Activated CD8-positive, alpha-beta memory T cell treated with anti-CD3 and anti-CD28 coated beads, Interleukin-2, amount 50 U/mL, for 1 hour (primary cell): ENCODE measurements at regions not wholly inside any gene's neighbourhood (a gene's known extent, or its start where the extent isn't known, plus 50 kb on each side); places are given as distances from the start of the nearest gene placed in this dataset.
"Not testable (repeated sequence)": the region's sequence is repeated elsewhere in the genome, so short reads cannot be mapped to it uniquely, and the experiment has no call there.

Experiments used
- DNase-seq: peaks from one replicate; pipeline ENCODE4 v3.0.0-alpha.2; 2020; ENCODE audit errors: extremely low read depth

DNA sequence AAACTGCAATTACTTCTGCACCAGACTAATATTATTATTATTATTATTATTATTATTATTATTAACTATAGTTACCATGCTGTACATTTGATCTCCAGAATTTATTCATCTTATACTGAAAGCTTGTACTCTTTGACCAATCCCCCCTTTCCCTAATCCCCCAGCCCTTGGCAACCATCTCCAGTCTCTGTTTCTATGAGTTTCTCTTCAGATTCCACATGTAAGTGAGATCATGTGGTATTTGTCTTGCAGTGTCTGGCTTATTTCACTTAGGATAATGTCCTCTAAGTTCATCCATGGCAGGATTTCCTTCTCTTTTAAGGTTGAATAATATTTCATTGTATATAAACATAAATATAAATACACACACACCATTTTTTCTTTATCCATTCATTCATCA is 287.0 kb upstream of the DAB2 start:
- no peak for DNase-seq

DNA sequence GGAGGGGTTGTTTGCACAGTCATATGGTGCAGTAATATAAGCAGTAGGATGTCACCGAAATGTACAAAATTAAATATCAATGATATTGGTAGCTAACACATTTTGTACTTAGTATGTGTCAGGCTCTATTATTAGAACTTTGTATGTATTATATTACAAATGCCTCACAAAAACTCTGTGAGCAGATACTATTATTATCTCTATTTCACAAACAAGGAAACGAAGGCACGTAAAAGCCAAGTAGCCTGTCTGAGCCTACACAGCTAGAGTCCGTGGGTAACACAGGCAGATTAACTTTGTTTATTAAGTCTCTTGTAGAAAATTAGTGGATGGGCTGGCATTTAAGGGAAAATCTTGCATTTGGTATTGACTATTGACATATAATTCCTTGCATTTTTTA is 284.3 kb upstream of the DAB2 start:
- no peak for DNase-seq

GRCh38 chr5:39702928-39703327 is 278.1 kb upstream of the DAB2 start:
- no peak for DNase-seq

GRCh38 chr5:39700523-39700922 is 275.7 kb upstream of the DAB2 start:
- no peak for DNase-seq

DNA sequence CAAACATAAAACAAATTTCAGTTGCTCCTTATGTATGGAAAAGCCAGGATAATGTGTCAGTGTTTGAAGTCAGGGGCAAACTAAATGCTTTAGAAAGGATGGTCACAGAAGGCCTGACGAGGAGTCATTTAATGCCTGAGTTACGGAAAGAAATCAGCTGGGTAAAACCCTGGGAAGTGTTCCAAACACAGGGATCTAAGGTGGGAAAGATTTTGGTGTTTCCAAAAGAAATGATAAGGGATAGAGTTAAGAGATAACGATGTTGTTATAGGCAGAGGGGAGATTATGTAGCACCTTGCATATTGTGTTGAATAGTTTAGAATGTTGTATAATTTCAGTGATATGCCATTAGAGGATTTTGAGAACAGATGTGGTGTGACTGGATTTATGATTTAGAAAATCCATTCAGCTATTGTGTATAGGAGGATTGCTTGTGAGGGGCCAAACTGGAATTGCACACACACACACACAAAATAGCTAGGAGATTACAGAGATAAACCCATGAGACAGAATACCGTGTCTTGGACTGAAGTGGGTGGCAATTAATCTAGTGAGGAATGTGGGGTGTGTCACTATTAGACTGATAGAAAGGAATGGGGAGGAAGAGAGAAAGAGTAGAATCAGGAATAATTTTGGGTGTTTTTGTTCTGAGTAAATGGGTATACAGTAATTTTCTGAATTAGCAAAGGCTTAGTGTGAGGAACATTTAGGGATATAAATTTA is 274.2 kb upstream of the DAB2 start:
- DNase-seq = no peak

DNA sequence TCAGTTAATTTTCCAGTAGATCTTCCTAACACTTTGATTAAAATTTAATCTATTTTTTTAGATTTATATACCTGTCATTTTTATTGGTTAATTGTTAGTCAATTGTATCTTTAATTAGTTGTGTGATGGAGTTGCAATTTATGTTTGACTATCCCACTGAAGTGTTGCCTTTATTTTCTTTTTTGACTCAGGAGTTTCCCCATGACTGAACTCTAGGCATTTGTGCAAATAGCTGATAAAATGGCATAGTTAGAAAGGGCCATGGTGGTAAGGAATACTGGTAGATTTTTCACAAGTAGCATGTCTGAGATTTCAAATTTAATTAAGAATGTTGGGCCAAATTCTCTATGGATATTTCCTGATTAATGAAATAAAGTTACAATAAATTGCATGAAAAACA is 273.1 kb upstream of the DAB2 start:
- DNase-seq = no peak

DNA sequence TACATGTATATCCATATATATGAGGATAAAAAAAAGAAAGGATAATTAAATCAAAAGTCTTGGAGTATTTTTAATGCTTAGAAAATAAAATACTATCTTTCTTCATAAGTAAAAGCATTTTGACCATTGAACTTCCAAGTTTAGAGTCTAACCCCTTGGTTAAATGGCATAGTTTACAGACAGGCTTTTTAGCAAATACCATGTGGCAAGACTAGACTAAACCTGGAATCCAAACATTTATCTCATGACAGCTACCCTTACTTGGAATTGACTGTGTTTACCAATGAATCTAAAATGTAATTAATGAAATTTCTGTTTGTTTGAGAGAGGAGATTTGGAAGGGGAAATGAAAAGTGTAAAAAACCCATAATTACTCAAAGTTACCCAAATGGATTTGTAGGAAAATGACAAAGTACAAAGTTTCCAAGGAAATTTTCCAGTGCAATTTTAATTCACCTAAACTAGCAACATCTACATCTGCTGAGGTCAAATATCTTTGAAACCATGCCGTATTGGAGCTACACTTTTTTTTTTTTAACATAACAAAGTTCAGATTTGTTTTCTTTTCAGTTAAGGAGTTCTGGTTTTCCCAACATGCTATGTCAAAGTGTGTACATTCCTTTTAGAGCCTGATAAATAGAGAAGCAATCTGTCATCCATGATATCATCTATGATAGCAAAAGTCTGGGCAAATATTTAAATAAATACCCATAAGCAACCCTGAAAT is 272.1 kb upstream of the DAB2 start:
- no peak for DNase-seq

- no peak for DNase-seq
Measured at GRCh38 chr5:39691993-39692392, 267.2 kb upstream of the DAB2 start.

DNA sequence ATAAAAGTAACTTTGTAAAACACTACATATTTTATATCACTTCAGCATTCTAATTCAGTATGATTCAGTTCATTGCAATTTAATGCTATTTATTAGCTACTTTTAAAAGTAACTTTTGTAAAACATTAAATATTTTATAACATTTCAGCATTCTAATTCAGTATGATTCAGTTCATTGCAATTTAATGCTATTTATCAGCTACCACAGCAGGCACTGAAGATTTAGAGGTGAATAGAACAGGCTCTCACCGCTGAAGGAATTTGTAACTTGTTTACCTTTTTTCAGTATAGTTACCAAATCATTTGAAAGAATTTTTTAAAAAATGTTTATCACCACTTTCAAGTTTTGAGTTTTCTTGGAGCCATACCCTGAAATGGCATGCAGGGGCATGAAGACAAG is 266.4 kb upstream of the DAB2 start:
- DNase-seq = no peak

GRCh38 chr5:39689919-39690318 is 265.1 kb upstream of the DAB2 start:
- DNase-seq = no peak

DNA sequence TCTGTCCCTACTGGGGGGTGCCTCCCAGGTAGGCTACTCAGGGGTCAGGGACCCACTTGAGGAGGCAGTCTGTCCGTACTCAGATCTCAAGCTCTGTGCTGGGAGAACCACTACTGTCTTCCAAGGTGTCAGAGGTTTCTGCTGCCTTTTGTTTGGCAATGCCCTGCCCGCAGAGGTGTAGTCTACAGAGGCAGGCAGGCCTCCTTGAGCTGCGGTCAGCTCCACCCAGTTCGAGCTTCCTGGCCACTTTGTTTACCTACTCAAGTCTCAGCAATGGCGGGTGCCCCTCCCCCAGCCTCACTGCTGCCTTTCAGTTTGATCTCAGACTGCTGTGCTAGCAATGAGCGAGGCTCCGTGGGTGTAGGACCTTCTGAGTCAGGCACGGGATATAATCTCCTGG is 263.1 kb upstream of the DAB2 start:
- not testable (repeated sequence) for DNase-seq

- DNase-seq = no peak
Measured at GRCh38 chr5:39680213-39680612, 255.4 kb upstream of the DAB2 start.

- no peak for DNase-seq
Measured at GRCh38 chr5:39678534-39678933, 253.8 kb upstream of the DAB2 start.

DNA sequence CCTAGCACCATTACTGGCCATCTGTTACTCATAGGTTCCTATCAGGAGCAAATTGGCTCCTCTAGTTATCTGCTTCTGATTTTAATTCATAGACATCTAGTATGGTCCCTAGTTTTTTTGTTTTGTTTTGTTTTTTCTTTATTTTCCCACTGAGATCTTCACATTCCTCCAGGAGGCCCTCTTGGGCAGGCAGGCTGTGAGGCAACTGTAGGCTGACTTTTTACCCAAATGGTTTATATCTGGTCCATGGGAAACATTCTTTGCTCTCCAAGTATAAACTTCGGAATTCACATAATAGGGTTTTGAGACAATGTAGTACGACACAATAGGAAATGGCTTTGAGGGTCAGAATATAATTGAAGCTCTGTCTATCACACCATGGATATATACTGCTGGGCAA is 250.9 kb upstream of the DAB2 start:
- no peak for DNase-seq

GRCh38 chr5:39674209-39675082 is 249.7 kb upstream of the DAB2 start:
- DNase-seq = no peak

DNA sequence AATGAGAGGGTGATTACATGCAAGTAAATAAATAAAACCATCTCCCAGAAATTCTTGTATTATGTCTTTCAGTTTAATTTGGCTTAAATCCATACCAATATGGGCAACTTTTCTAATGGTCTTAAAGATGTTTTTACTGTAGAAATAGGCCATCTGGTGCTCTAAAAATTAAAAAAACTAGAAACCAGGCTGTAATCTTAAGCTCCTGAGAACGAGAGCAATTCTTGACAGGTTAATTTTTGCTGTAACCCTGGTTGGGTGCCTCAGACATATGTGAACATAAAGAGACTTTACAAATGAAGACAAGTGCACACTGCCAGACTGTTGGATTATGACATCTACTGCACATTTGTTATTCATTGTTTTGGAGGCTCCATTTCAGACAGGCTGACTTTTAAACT is 246.8 kb upstream of the DAB2 start:
- DNase-seq = no peak

DNA sequence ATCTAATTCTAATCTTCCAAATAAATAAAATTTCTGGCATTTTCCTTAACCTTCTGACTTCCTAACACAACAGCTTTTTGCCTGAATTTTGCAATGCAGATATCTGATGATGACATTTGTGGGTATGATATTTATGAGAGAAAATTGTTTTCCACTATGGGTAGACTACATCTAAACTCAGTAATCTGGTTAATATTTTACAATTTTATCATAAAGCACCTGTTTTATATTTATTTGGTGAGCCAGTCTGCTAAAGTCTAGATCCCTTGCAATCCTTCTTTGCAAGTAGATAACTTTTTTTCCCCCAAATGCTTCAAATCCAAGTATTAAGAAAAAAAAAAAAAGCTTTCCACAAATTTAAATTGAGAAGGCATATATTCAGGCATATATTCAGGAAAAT is 246.2 kb upstream of the DAB2 start:
- no peak for DNase-seq

DNA sequence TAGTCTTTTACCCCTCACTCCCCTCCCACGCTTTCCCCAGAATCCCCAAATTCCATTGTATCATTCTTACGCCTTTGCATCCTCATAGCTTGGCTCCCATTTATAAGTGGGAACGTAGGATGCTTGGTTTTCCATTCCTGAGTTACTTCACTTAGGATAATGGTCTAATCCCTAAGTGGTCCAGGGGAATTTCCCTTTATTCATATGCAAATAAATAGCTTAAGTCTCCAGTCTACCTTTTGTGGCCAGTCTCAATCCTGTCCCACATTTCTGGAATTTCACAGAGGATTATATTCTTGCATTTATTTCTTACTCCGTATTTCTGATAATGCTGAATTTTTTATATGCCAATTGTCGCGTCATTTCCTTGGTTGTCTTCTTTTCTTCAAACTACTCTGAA is 245.6 kb upstream of the DAB2 start:
- no peak for DNase-seq

GRCh38 chr5:39668980-39669379 is 244.2 kb upstream of the DAB2 start:
- no peak for DNase-seq

DNA sequence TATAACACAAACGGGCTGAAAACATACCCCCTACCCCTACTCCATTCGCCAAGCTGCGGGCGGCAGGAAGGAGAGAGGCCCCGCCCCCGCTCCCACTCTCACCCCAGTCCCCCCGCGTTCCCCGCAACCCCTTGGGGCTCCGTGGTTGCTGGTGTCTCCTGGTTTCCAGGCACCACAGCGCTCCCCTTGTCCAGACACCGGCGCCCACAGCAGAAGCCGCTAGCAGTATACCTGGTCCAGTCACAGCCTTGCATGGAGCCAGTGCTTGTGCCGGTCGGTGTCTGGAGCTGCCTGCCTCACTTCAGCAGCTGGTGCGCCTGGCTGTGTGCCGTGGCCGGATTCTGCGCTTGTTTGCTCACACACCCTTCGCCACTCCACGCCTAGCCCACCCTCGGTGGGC is 240.5 kb upstream of the DAB2 start:
- no peak for DNase-seq

- no peak for DNase-seq
Measured at GRCh38 chr5:39662945-39663344, 238.2 kb upstream of the DAB2 start.

GRCh38 chr5:39661026-39661779 is 236.4 kb upstream of the DAB2 start:
- no peak for DNase-seq
